ENCODE measurements at regions not wholly inside any gene's neighbourhood (a gene's known extent, or its start where the extent isn't known, plus 50 kb on each side); places are given as distances from the start of the nearest gene placed in this dataset.
A peak's percentile ranks its signal among the peaks of the same experiment; 100 is the strongest.
"Not testable (repeated sequence)": the region's sequence is repeated elsewhere in the genome, so short reads cannot be mapped to it uniquely, and the experiment has no call there.

GRCh38 chr13:72585254-72585653, 142.2 kb downstream of the MZT1 start:
- no peak for DNase-seq

GRCh38 chr13:72571191-72571590, 156.2 kb downstream of the MZT1 start:
- no peak for DNase-seq

GRCh38 chr13:72570019-72570418, 157.4 kb downstream of the MZT1 start:
- no peak for DNase-seq

- DNase-seq = no peak
Observed at GRCh38 chr13:72567566-72567965, 159.9 kb downstream of the MZT1 start.

GRCh38 chr13:72566526-72566925, 160.9 kb downstream of the MZT1 start:
- DNase-seq = no peak

GRCh38 chr13:72565893-72566292, 161.5 kb downstream of the MZT1 start:
- DNase-seq = peak; percentile 38

GRCh38 chr13:72562686-72563085, 164.7 kb downstream of the MZT1 start:
- no peak for DNase-seq

- no peak for DNase-seq
Observed at GRCh38 chr13:72561791-72562190, 165.6 kb downstream of the MZT1 start.

- no peak for DNase-seq
Observed at GRCh38 chr13:72559716-72560115, 167.7 kb downstream of the MZT1 start.

GRCh38 chr13:72556945-72557344, 170.5 kb downstream of the MZT1 start:
- DNase-seq = no peak

GRCh38 chr13:72555601-72556000, 171.8 kb downstream of the MZT1 start:
- DNase-seq = no peak

- DNase-seq = no peak
Observed at GRCh38 chr13:72552731-72553130, 174.7 kb downstream of the MZT1 start.

- not testable (repeated sequence) for DNase-seq
Observed at GRCh38 chr13:72545895-72546294, 181.5 kb downstream of the MZT1 start.

GRCh38 chr13:72545030-72545719, 182.3 kb downstream of the MZT1 start:
- DNase-seq = no peak

GRCh38 chr13:72544042-72544441, 183.4 kb downstream of the MZT1 start:
- no peak for DNase-seq

- no peak for DNase-seq
Observed at GRCh38 chr13:72542241-72542640, 185.2 kb downstream of the MZT1 start.

- DNase-seq = no peak
Observed at GRCh38 chr13:72541674-72542073, 185.8 kb downstream of the MZT1 start.

GRCh38 chr13:72540881-72541280, 186.5 kb downstream of the MZT1 start:
- no peak for DNase-seq

- DNase-seq = no peak
Observed at GRCh38 chr13:72539925-72540324, 187.5 kb downstream of the MZT1 start.

GRCh38 chr13:72537782-72538181, 189.6 kb downstream of the MZT1 start:
- no peak for DNase-seq

- no peak for DNase-seq
Observed at GRCh38 chr13:72537395-72537780, 190.0 kb downstream of the MZT1 start.

- no peak for DNase-seq
Observed at GRCh38 chr13:72536714-72537394, 190.6 kb downstream of the MZT1 start.

- DNase-seq = no peak
Observed at GRCh38 chr13:72534951-72535640, 192.3 kb downstream of the MZT1 start.

- DNase-seq = no peak
Observed at GRCh38 chr13:72530471-72530870, 197.0 kb downstream of the MZT1 start.
